Tibial nerve (tissue), 3 donors: ENCODE measurements at regions not wholly inside any gene's neighbourhood (a gene's known extent, or its start where the extent isn't known, plus 50 kb on each side); places are given as distances from the start of the nearest gene placed in this dataset.

Experiments
- POLR2A ChIP-seq, 2 donors: fragments of 450-650 bp; IDR thresholded peaks; one replicate each; pipeline ENCODE4 v1.6.1; 2017; ENCODE audit warnings: antibody characterized with exemption in 2 of 2, mild to moderate bottlenecking in 2 of 2, moderate library complexity in 2 of 2
- TF ChIP-seq, protein P1 (sequence below), 5 experiments: fragments of 200-600 bp in 3 of 5; fragments of 450-650 bp in 2 of 5; sonication (generic) in 3 of 5; IDR thresholded peaks; one replicate each; pipeline ENCODE4 v1.5.1; 2016 to 2019; ENCODE audit warnings: antibody characterized with exemption in 5 of 5, mild to moderate bottlenecking in 3 of 5, moderate library complexity in 2 of 5

DNA sequence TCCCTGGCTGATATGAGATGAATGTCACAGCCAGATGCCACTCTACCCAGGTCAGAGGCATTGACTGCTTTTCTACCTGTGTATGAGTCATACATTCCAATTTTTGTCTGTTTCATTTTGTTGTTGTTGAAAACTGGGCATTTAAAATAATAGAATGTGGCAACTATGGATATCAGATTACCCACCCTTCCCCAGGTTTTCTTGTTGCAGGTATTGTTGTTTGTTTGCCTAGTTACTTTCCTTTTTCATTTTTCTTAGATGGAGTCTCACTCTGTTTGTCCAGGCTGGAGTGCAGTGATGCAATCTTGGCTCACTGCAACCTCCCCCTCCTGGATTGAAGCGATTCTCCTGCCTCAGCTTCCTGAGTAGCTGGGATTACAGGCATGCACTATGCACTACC, 70.2 kb downstream of the LRRC30 start:
- TF ChIP-seq POLR2A (IDR thresholded peaks at IDR 0.05): no peak
- TF ChIP-seq, protein P1, sequence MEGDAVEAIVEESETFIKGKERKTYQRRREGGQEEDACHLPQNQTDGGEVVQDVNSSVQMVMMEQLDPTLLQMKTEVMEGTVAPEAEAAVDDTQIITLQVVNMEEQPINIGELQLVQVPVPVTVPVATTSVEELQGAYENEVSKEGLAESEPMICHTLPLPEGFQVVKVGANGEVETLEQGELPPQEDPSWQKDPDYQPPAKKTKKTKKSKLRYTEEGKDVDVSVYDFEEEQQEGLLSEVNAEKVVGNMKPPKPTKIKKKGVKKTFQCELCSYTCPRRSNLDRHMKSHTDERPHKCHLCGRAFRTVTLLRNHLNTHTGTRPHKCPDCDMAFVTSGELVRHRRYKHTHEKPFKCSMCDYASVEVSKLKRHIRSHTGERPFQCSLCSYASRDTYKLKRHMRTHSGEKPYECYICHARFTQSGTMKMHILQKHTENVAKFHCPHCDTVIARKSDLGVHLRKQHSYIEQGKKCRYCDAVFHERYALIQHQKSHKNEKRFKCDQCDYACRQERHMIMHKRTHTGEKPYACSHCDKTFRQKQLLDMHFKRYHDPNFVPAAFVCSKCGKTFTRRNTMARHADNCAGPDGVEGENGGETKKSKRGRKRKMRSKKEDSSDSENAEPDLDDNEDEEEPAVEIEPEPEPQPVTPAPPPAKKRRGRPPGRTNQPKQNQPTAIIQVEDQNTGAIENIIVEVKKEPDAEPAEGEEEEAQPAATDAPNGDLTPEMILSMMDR (IDR thresholded peaks at IDR 0.05): no peak
